Urothelium cell line (cell line): ENCODE measurements at regions not wholly inside any gene's neighbourhood (a gene's known extent, or its start where the extent isn't known, plus 50 kb on each side); places are given as distances from the start of the nearest gene placed in this dataset.

Experiments
- DNase-seq: peaks from one replicate; pipeline ENCODE4 v3.0.0; 2011; ENCODE audit warnings: low spot score, mixed read lengths
- FAIRE-seq: peaks from 2 replicates; lab custom pipeline; 2011; peaks lifted over from hg19 to GRCh38; lab: Jason Lieb, UNC

- DNase-seq: no peak
- no peak for FAIRE-seq
Measured at GRCh38 chr13:31955101-31955500, 76.5 kb upstream of the FRY start.

GRCh38 chr13:31955741-31956140, 75.8 kb upstream of the FRY start:
- no peak for FAIRE-seq

DNA sequence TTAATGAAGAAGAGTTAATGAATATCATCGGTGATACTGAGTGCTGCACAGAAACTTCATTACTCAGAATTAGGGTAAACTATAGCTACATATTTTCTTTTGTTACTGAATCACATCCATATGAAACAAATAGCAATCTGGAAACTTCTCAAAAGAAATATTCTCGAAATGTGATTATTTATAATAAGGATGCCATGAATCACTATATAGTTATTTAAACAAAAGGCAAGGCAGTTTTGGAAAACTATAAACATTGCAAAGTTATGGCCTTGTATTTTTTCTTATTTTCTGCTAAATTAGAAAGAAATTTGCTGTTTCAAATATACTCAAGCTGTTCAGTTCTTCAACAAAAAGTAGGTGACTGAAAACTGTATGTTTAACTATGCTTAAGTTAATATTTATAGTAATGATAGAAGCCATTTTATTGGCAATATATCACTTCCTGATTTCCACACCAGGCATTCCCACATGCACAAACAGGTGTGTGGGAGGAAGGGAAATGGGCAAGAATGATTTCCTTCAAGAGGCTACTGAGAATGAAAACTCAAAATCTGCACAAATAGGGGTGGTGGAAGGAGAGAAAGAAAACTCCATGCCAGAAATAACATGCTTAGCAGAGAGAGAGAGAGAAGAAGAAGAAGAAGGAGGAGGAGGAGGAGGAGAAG, 74.5 kb upstream of the FRY start:
- DNase-seq (no peak), FAIRE-seq (no peak)

More at GRCh38 chr13:31955741-31956140, 75.8 kb upstream of the FRY start:
- no peak for DNase-seq

GRCh38 chr13:31957772-31958171, 73.8 kb upstream of the FRY start:
- DNase-seq (no peak), FAIRE-seq (no peak)

- DNase-seq: peak; percentile 35
Measured at GRCh38 chr13:31962731-31963370, 68.7 kb upstream of the FRY start.

DNA sequence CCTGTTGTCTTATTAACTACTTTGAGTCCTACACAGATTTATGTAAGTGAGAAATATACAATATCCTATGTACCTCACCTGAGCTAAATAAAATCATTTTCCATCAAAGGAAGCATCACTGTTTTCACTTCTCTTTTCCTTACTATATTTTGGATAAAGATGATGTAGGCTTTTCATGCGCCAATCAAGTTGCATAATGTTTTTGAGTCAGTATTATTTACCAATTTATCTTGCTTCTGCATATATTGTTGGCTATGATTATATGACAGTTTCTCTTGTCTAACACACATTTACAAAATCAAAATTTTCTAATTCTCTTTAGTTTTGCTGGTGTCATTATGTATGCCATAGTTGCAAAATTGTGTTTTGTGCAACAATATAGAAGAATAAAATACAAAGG, 67.9 kb upstream of the FRY start:
- FAIRE-seq: no peak
- DNase-seq: no peak

More at GRCh38 chr13:31962731-31963370, 68.7 kb upstream of the FRY start:
- no peak for FAIRE-seq

DNA sequence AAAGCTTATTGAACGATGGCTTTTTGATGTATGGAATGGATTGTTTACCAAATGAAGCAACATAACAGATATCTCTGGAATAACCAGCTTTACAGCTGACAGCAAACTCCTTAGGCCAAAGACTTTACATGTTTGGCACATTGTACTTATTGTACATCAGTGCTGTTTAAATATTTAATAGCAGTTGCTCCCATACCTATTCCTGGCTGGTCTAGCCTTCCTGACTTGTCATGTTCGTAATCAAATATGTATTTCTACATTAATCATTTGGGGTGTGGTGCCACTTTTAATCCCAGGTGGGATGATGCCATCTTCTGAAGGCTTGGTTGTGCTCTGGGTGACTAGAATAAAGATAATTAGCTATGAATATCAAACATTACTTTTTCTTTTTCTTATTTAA, 67.4 kb upstream of the FRY start:
- DNase-seq (no peak), FAIRE-seq (no peak)

- DNase-seq: no peak
Measured at GRCh38 chr13:31965361-31966066, 66.1 kb upstream of the FRY start.

DNA sequence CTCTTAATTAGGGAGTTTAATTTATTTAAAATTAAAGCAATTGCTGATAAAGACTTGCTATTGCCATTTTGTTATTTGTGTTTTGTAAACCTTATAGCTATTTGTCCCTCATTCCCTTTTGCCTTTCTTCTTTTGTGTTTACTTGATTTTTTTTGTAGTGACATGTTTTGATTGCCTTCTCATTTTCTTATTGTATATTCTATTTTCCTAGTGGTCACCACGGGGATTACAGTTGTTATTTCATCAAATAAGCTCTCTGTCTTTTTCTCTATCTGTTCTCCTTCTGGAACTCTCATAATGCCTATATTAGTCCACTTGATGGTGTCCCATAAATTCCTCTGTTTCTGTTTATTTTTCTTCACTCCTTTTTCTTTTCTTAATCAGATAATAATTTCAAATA, 64.4 kb upstream of the FRY start:
- DNase-seq (no peak), FAIRE-seq (no peak)

More at GRCh38 chr13:31965361-31966066, 66.1 kb upstream of the FRY start:
- FAIRE-seq: no peak

DNA sequence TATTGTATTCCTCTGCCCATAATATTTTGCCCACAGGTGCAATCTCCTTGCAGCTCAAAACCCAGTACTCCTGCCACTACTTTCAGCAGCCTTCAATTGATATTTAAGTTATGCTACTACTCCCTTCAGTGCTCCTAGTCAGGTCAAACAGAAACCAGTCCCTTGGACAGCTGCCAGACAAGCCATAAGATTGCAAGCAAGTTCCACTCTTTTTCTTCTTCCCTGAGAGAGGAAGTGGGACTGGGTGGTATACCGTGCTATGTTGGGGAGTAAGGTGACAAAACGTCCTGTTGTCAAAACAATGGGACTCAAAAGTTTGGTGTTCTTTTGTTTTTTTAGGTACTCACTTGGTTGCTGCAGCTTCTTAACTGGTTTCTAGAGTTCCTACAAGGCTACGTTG, 63.1 kb upstream of the FRY start:
- DNase-seq (no peak), FAIRE-seq (no peak)

DNA sequence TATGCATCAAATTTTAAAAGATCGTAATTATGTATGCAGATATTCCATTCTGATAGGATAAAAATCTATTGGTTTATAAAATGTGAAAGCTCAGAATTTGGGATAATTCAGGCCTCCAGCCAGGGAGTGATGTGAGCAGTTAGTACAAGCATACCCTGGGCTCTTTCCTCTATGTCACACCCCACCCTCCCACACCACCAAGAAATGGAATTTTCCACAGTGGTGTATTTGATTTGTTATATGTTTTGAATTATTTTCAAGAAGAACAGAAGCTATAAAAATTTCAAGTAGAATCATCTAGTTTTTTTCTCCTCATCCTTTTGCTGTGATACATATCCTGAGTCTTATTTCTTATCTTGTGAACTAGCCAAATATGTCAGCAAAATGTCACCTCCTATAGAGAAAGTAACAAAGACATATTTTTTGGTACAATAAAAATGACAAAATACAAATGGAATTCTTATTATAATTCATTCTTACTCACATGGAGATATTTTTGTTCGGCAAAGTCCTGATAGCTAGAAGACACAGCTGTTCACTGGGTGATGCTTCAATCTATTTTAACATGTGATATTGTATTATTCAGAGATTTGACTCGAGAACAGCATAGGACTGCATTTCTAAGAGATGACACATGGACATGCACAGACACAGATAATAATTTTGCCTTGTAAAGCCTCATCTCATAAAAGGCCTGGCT, 61.2 kb upstream of the FRY start:
- DNase-seq: no peak
- FAIRE-seq: no peak

DNA sequence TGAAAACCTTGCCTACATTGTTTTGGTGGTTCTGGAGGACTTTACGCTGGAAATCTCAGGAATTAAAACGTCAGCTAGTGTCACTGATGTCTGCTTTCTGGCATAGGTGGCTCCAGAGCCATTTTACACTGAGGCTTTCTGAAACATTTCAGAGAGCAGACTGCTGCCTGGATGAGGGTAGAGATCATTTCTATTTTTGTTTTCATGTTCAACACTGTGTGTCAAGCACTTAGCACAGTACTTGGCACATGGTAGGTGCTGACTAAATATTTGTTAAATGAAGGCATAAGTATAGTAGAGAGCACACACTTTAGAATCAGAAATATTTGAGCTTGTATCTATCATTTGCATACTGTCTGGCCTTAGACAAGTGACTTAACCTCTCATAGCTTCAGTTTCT, 59.1 kb upstream of the FRY start:
- FAIRE-seq (no peak), DNase-seq (no peak)

GRCh38 chr13:31978021-31978420, 53.6 kb upstream of the FRY start:
- no peak for FAIRE-seq

DNA sequence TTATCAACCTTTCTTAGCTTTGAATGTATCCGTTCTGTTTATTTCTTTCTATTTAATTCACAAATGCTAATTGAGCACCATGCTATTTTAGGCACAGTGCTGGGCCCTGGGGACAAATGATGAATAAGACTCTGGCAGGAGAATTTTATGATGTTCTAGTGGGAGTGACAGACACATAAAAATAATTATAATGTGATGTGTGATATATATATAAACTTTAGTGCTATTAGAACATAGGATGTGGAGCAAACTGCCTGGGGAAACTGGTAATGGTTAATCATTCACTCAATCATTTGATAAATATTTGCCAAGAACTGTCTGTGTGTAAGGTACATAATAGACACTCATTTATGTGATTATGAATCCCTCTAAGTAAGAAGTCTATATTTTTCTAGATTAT, 50.7 kb upstream of the FRY start:
- DNase-seq (no peak), FAIRE-seq (no peak)

More at GRCh38 chr13:31978021-31978420, 53.6 kb upstream of the FRY start:
- no peak for DNase-seq
